ENCODE measurements at regions not wholly inside any gene's neighbourhood (a gene's known extent, or its start where the extent isn't known, plus 50 kb on each side); places are given as distances from the start of the nearest gene placed in this dataset.

DNA sequence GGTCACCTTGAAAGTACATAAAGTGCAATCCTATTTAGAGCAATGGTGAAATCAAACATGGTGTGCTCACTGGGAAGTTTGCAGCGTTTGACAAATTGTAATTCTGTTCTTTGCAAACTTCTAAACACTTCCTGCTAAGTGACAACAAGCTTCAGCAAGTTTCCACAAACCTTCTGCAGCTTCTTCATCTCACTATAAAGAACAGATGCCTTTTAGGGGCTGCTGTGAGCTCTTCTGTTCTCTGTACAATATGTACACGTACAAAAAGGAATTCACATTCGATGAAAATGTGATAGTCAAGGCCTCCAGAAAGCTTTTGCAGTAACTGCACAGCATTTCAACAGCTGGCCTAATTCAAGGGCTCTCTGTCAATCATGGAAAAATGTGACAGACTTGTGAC lies 543.1 kb downstream of the CETN3 start:
- Histone ChIP-seq H3K27ac (no peak overlapping the region), H3K27me3 (no peaks in the 10 kb centered on the region), H3K4me3 (no peak overlapping the region), H3K9me3 (no peaks in the 10 kb centered on the region), H3K4me1 (no peaks in the 10 kb centered on the region), H3K36me3 (no peaks in the 10 kb centered on the region)
- no peak for ATAC-seq
- 45% methylated on average over 3 of the region's 3 CpGs for WGBS (ENCODE audit: insufficient coverage, low coverage, low lambda C conversion rate, missing lambda C conversion rate)
- intact Hi-C loops (cut with DNase I): no loop called here
- TF ChIP-seq, protein P1, sequence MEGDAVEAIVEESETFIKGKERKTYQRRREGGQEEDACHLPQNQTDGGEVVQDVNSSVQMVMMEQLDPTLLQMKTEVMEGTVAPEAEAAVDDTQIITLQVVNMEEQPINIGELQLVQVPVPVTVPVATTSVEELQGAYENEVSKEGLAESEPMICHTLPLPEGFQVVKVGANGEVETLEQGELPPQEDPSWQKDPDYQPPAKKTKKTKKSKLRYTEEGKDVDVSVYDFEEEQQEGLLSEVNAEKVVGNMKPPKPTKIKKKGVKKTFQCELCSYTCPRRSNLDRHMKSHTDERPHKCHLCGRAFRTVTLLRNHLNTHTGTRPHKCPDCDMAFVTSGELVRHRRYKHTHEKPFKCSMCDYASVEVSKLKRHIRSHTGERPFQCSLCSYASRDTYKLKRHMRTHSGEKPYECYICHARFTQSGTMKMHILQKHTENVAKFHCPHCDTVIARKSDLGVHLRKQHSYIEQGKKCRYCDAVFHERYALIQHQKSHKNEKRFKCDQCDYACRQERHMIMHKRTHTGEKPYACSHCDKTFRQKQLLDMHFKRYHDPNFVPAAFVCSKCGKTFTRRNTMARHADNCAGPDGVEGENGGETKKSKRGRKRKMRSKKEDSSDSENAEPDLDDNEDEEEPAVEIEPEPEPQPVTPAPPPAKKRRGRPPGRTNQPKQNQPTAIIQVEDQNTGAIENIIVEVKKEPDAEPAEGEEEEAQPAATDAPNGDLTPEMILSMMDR (IDR thresholded peaks at IDR 0.05): no peak
- no peak for DNase-seq

DNA sequence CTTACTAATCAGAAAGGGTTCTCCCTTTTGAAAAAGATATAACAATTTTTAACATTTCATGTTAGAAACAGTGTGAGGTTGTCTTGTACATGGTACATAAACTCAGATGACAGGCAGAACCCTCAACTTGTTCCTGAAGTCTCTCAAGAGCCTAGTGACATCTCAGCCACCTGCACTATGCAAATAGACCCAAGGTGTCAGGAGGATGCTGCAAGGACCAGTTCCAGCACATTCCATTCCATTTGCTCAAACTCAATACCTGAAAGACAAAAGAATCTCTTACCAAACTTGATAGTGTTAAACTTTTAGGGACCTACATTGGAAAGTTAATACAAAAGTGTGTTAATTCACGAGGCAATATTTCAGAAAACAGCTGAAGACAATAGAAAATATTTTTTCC lies 544.6 kb downstream of the CETN3 start:
- H3K4me3 ChIP-seq: no peak overlapping the region
- no peaks in the 10 kb centered on the region for H3K4me1 ChIP-seq
- no peaks in the 10 kb centered on the region for H3K9me3 ChIP-seq
- H3K27me3 ChIP-seq: no peaks in the 10 kb centered on the region
- no peak for TF ChIP-seq POLR2A (IDR thresholded peaks at IDR 0.05)
- TF ChIP-seq, protein P1 (IDR thresholded peaks at IDR 0.05): no peak
- 23% methylated on average over 1 of the region's 1 CpG for WGBS (ENCODE audit: insufficient coverage, low coverage, low lambda C conversion rate, missing lambda C conversion rate)
- intact Hi-C loops (cut with DNase I): no loop called here
- no peaks in the 10 kb centered on the region for H3K36me3 ChIP-seq
- DNase-seq (no peak), ATAC-seq (no peak)
- no peak overlapping the region for H3K27ac ChIP-seq

DNA sequence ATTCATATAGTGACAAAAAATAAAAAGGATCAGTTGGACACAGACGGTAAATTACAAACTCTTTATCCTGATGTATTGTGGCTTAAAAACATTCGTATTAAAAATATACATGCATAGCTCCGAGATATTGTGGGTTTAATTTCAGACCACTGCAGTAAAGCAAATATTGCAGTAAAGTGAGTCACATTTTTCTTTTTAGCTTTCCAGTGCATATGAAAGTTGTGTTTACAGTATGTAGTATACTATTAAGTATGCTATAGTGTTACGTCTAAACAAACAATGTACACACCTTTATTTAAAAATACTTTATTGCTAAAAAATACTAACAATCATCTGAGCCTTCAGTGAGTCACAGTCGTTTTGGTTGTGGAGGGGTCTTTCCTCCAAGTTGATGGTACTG lies 551.8 kb downstream of the CETN3 start:
- WGBS (ENCODE audit: insufficient coverage, low coverage, low lambda C conversion rate, missing lambda C conversion rate): 60% methylated on average over 5 of the region's 5 CpGs
- Histone ChIP-seq H3K27ac (no peak overlapping the region), H3K9me3 (no peaks in the 10 kb centered on the region), H3K36me3 (no peaks in the 10 kb centered on the region), H3K4me3 (no peak overlapping the region), H3K4me1 (no peaks in the 10 kb centered on the region), H3K27me3 (no peaks in the 10 kb centered on the region)
- ATAC-seq (no peak), DNase-seq (no peak)
- intact Hi-C loops (cut with DNase I): no loop called here
- no peak for TF ChIP-seq POLR2A (IDR thresholded peaks at IDR 0.05)
- TF ChIP-seq, protein P1 (IDR thresholded peaks at IDR 0.05): no peak

DNA sequence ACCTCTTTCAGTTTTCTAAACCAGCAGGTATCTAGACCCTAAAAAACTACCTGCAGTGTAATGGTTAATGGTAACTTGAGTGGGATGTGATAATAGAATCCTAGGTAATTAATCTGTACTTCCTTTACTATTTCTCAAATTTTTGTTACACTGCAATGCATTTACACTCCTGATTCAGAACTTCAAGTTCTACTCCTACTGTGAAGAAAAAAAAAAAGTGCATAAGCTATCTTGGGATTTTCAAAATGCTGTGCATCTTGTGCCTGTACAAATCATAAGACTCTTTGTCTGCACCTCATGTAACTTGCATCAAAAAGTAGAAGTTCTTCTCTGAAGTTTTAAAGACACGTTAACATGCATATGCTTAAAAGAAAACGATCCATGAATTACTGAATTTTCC lies 554.1 kb downstream of the CETN3 start:
- H3K36me3 ChIP-seq: no peaks in the 10 kb centered on the region
- 49% methylated on average over 2 of the region's 2 CpGs for WGBS (ENCODE audit: insufficient coverage, low coverage, low lambda C conversion rate, missing lambda C conversion rate)
- no peak for ATAC-seq

More for the DNA sequence above, 554.1 kb downstream of the CETN3 start:
- H3K27ac ChIP-seq: no peak overlapping the region
- H3K9me3 ChIP-seq: no peaks in the 10 kb centered on the region
- TF ChIP-seq, protein P1 (IDR thresholded peaks at IDR 0.05): no peak
- TF ChIP-seq POLR2A (IDR thresholded peaks at IDR 0.05): no peak
- no peak for DNase-seq
- H3K27me3 ChIP-seq: no peaks in the 10 kb centered on the region
- intact Hi-C loops (cut with DNase I): no loop called here
- H3K4me3 ChIP-seq: no peak overlapping the region
- no peaks in the 10 kb centered on the region for H3K4me1 ChIP-seq
